ENCODE measurements at regions not wholly inside any gene's neighbourhood (a gene's known extent, or its start where the extent isn't known, plus 50 kb on each side); places are given as distances from the start of the nearest gene placed in this dataset.

GRCh38 chr9:65411336-65411735, 126.3 kb upstream of the FOXD4L5 start:
- TF ChIP-seq CTCF (conservative IDR thresholded peaks at IDR 0.05; ENCODE audit: low read length) = no peak
- no peak for TF ChIP-seq EZH2phosphoT487 (IDR thresholded peaks at IDR 0.05; ENCODE audit: borderline replicate concordance)
